Uterus (tissue), 3 donors: ENCODE measurements at regions not wholly inside any gene's neighbourhood (a gene's known extent, or its start where the extent isn't known, plus 50 kb on each side); places are given as distances from the start of the nearest gene placed in this dataset.

Experiments used
- DNase-seq, 2 donors: peaks; one replicate each; pipeline ENCODE4 v3.0.0-alpha.2; 2019 to 2020
- H3K27ac ChIP-seq, 2 donors: fragments of 200-600 bp; sonication (generic); 1 replicate in 1 of 2; 2 replicates in 1 of 2; pipeline ENCODE4 v1.5.1; 2016 to 2018
- H3K27me3 ChIP-seq, 2 donors: fragments of 200-600 bp; sonication (generic); one replicate each; pipeline ENCODE4 v1.5.1; 2018 to 2019; ENCODE audit warnings: control low read depth in 1 of 2
- H3K36me3 ChIP-seq, 2 donors: fragments of 200-600 bp; sonication (generic); one replicate each; pipeline ENCODE4 v1.5.1; 2019; ENCODE audit warnings: control low read depth in 1 of 2
- H3K4me1 ChIP-seq, 2 donors: fragments of 200-600 bp; sonication (generic); one replicate each; pipeline ENCODE4 v1.5.1; 2018 to 2019; ENCODE audit warnings: control low read depth in 1 of 2
- H3K4me3 ChIP-seq, 2 donors: fragments of 200-600 bp; sonication (generic); 1 replicate in 1 of 2; 2 replicates in 1 of 2; pipeline ENCODE4 v1.5.1; 2018 to 2019; ENCODE audit warnings: mild to moderate bottlenecking in 1 of 2
- H3K9me3 ChIP-seq, 2 donors: fragments of 200-600 bp; sonication (generic); one replicate each; pipeline ENCODE4 v1.5.1; 2019; ENCODE audit warnings: control low read depth in 1 of 2
- POLR2A ChIP-seq, 2 donors: fragments of 450-650 bp; IDR thresholded peaks; one replicate each; pipeline ENCODE4 v1.6.1; 2016; ENCODE audit warnings: antibody characterized with exemption in 2 of 2, mild to moderate bottlenecking in 1 of 2, moderate library complexity in 1 of 2
- intact Hi-C: fragments of 100-400 bp; cut with DNase I; formaldehyde crosslinking; loops from one replicate; pipeline ENCODE4 v1.15.1; 2023; ENCODE audit warnings: low total_unique reads
- TF ChIP-seq, protein P1 (sequence below), 4 experiments: fragments of 200-600 bp in 2 of 4; fragments of 450-650 bp in 2 of 4; sonication (generic) in 2 of 4; IDR thresholded peaks; one replicate each; pipeline ENCODE4 v1.5.1; 2016 to 2019; ENCODE audit warnings: antibody characterized with exemption in 4 of 4, mild to moderate bottlenecking in 2 of 4, moderate library complexity in 1 of 4
- donor health status: DM: yes; HTN: yes; CAD: no.

DNA sequence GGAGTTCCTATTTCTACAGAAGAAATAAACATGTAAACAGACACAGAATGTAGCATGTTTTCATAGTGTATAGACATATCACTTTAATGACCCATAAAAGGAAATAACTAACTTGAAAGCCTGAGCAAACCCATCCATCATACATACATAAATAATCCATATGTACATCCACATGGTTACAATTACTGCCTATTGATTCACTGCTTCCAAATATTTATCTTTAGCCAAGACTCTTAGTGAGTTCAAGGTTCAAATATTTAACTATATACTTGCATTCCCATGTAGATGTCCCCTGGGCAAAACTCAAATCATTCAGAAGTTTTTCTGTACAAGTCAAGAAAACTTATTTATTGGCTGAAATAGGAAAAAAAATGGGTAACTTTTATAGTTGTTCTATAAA, 95.4 kb downstream of the CCER1 start:
- intact Hi-C loops = no loop called here
- Histone ChIP-seq H3K27ac (no peak overlapping the region), H3K36me3 (no peaks in the 10 kb centered on the region), H3K4me3 (no peak overlapping the region), H3K27me3 (no peaks in the 10 kb centered on the region), H3K4me1 (no peaks in the 10 kb centered on the region), H3K9me3 (no peaks in the 10 kb centered on the region)
- no peak for TF ChIP-seq POLR2A (IDR thresholded peaks at IDR 0.05)
- TF ChIP-seq, protein P1, sequence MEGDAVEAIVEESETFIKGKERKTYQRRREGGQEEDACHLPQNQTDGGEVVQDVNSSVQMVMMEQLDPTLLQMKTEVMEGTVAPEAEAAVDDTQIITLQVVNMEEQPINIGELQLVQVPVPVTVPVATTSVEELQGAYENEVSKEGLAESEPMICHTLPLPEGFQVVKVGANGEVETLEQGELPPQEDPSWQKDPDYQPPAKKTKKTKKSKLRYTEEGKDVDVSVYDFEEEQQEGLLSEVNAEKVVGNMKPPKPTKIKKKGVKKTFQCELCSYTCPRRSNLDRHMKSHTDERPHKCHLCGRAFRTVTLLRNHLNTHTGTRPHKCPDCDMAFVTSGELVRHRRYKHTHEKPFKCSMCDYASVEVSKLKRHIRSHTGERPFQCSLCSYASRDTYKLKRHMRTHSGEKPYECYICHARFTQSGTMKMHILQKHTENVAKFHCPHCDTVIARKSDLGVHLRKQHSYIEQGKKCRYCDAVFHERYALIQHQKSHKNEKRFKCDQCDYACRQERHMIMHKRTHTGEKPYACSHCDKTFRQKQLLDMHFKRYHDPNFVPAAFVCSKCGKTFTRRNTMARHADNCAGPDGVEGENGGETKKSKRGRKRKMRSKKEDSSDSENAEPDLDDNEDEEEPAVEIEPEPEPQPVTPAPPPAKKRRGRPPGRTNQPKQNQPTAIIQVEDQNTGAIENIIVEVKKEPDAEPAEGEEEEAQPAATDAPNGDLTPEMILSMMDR (IDR thresholded peaks at IDR 0.05) = no peak
- DNase-seq = no peak

DNA sequence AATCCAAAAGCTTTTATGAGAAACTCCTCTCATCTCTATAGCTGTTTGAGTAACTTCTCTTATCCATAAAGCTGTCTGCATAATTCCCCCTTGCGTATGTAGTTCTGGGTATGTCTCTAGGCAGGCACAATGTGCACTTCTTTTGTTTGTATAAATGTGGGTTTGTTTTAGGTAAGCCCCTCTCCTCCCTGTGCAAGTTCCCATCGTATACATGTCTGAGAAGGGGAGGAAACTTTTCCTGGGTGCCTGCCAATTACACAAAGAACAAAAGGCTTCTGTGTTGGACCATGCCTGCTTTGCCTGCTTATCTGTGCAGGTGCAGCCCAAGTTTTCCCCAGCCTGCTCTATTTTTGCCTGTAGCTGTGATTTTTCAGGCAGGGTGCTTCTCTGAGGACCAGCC, 96.7 kb downstream of the CCER1 start:
- no peak overlapping the region for H3K27ac ChIP-seq
- no peak for TF ChIP-seq POLR2A (IDR thresholded peaks at IDR 0.05)
- TF ChIP-seq, protein P1 (IDR thresholded peaks at IDR 0.05) = no peak
- intact Hi-C loops = no loop called here
- no peaks in the 10 kb centered on the region for H3K4me1 ChIP-seq
- H3K27me3 ChIP-seq = no peaks in the 10 kb centered on the region
- no peaks in the 10 kb centered on the region for H3K9me3 ChIP-seq
- DNase-seq = no peak
- no peak overlapping the region for H3K4me3 ChIP-seq
- H3K36me3 ChIP-seq = no peaks in the 10 kb centered on the region

DNA sequence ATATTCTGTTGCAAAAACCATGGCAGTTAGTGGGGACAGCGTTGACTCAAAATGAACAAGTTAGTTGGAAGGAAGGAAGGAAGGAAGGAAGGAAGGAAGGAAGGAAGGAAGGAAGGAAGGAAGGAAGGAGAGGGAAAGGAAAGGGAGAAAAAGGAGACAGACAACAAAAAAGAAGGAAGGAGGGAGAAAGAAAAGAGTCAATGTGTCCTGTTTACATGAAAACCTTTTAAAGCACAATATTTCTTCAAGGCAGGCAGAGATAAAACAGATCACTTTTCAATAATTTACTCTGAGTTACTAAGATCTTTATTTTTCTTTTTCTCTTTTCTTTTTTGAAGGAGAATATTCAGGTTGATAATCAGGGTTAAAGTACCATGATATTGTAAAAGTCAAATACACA, 99.4 kb downstream of the CCER1 start:
- H3K27me3 ChIP-seq = no peaks in the 10 kb centered on the region
- no peak for DNase-seq
- TF ChIP-seq POLR2A (IDR thresholded peaks at IDR 0.05) = no peak
- TF ChIP-seq, protein P1 (IDR thresholded peaks at IDR 0.05) = no peak
- no peak overlapping the region for H3K27ac ChIP-seq
- intact Hi-C loops = no loop called here
- H3K36me3 ChIP-seq = no peaks in the 10 kb centered on the region
- no peaks in the 10 kb centered on the region for H3K4me1 ChIP-seq
- no peak overlapping the region for H3K4me3 ChIP-seq
- no peaks in the 10 kb centered on the region for H3K9me3 ChIP-seq

DNA sequence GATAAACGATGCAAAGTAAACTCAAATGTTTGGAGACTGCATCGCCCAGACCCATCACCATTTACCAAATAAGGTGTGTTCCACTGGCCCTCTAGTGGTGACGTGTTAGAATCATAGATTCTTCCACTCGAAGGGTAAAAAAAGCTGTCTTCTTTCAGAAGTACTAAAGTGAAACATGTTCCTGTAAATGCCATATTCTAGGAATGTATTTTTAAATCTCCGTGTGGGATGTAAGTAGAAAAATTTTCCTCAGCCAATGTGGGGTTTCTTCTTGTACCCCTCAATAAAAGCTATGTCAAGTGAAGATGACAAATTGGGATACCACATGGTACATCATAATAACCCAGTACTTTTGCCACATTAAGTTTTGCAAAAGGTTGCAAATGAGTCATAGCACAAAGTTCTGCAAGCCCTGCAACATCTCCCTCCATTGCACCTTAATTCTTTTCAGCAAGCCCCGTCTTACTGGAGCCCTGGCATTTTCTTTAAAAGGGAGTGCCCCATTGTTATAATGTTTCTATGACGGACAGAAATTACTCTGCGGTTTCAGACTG, 100.8 kb downstream of the CCER1 start:
- no peak overlapping the region for H3K27ac ChIP-seq
- DNase-seq = peak in 1 of 2 donors; percentile 14
- no peaks in the 10 kb centered on the region for H3K27me3 ChIP-seq
- H3K4me1 ChIP-seq = no peaks in the 10 kb centered on the region
- no peak for TF ChIP-seq POLR2A (IDR thresholded peaks at IDR 0.05)
- TF ChIP-seq, protein P1 (IDR thresholded peaks at IDR 0.05) = peak; percentile 44 to 56 (median 50)
- intact Hi-C loops = no loop called here
- H3K9me3 ChIP-seq = no peaks in the 10 kb centered on the region
- H3K4me3 ChIP-seq = no peak overlapping the region
- H3K36me3 ChIP-seq = no peaks in the 10 kb centered on the region

DNA sequence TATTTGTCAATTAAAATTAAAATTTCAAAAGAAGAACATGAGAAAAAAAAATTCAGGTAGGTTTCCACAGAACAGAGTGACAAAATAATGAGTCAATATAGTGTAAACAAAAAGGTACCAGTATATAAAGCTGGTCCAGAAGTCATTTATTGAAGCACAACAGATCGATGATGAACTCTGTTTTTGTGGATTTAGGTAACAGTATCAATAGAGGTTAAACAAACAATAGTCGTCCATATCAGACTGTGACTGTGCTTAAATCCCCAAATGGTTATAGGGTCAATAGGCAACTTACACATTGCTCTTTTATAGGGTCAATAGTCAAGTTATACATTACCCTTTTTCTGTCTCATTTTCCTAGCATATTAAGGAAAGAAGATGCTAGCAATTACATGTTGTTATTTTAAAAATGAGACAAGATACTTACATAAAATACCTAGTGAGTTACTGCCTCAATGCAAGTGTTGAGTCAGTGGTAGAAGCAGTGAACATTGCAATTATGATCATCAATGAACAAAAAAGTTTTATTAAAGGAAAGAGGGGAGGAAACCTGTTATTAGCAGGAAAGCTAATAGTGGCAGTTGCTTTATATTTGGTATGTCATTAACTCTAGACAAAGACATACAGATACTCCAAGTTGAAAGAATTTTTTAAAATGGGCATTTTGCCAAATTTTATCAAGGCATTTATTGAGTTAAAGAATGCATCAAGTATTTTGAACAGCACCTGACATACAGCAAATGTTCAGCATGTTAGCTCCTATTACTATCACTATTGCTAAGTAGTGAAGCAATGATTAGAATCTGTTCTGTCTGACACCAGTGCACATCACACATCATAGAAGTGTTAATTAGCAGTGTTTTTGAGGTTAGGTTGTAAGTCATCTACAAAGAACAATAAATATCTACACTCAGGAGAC, 102.9 kb downstream of the CCER1 start:
- no peaks in the 10 kb centered on the region for H3K9me3 ChIP-seq
- H3K4me1 ChIP-seq = no peaks in the 10 kb centered on the region
- H3K27me3 ChIP-seq = no peaks in the 10 kb centered on the region
- H3K36me3 ChIP-seq = no peaks in the 10 kb centered on the region
- no peak for TF ChIP-seq POLR2A (IDR thresholded peaks at IDR 0.05)
- TF ChIP-seq, protein P1 (IDR thresholded peaks at IDR 0.05) = no peak
- no peak overlapping the region for H3K27ac ChIP-seq
- DNase-seq = no peak
- intact Hi-C loops = no loop called here
- no peak overlapping the region for H3K4me3 ChIP-seq
